H9 (cell line): ENCODE measurements at regions not wholly inside any gene's neighbourhood (a gene's known extent, or its start where the extent isn't known, plus 50 kb on each side); places are given as distances from the start of the nearest gene placed in this dataset.

Experiments used
- DNase-seq: peaks from one replicate; pipeline ENCODE4 v3.0.0-alpha.2; 2017
- H2AFZ ChIP-seq: one replicate; pipeline ENCODE4 v1.6.1; 2013; ENCODE audit warnings: mild to moderate bottlenecking, low read length, control low read depth, moderate library complexity
- H2AK5ac ChIP-seq: 2 replicates; pipeline ENCODE4 v1.6.1; 2013; ENCODE audit warnings: low read length, control low read depth, mixed read lengths; ENCODE audit not compliant: insufficient read length
- H2BK120ac ChIP-seq: one replicate; pipeline ENCODE4 v1.6.1; 2013; ENCODE audit warnings: low read depth, mild to moderate bottlenecking, low read length, control low read depth, inconsistent platforms; ENCODE audit not compliant: poor library complexity, severe bottlenecking
- H2BK12ac ChIP-seq: 2 replicates; pipeline ENCODE4 v1.6.1; 2013; ENCODE audit warnings: low read length, control low read depth, mixed read lengths, low read depth; ENCODE audit not compliant: insufficient read length
- H2BK15ac ChIP-seq: 2 replicates; pipeline ENCODE4 v1.6.1; 2013; ENCODE audit warnings: low read depth, low read length, control low read depth
- H2BK20ac ChIP-seq: one replicate; pipeline ENCODE4 v1.6.1; 2013; ENCODE audit warnings: low read depth, mild to moderate bottlenecking, low read length, control low read depth, inconsistent platforms; ENCODE audit not compliant: poor library complexity, severe bottlenecking
- H2BK5ac ChIP-seq: 2 replicates; pipeline ENCODE4 v1.6.1; 2013; ENCODE audit warnings: low read length, control low read depth, mixed read lengths; ENCODE audit not compliant: insufficient read length
- H3K14ac ChIP-seq: 2 replicates; pipeline ENCODE4 v1.6.1; 2013; ENCODE audit warnings: low read length, control low read depth; ENCODE audit not compliant: insufficient read depth
- H3K18ac ChIP-seq: 2 replicates; pipeline ENCODE4 v1.6.1; 2013; ENCODE audit warnings: low read depth, mild to moderate bottlenecking, mixed read lengths, low read length, control low read depth; ENCODE audit not compliant: insufficient read length
- H3K23ac ChIP-seq: 2 replicates; pipeline ENCODE4 v1.6.1; 2013; ENCODE audit warnings: low read length, control low read depth, mixed read lengths, low read depth; ENCODE audit not compliant: insufficient read length
- H3K23me2 ChIP-seq: 2 replicates; pipeline ENCODE4 v1.6.1; 2013; ENCODE audit warnings: low read depth, mild to moderate bottlenecking, mixed read lengths, low read length, control low read depth; ENCODE audit not compliant: insufficient read length, poor library complexity, severe bottlenecking
- H3K27ac ChIP-seq: 2 replicates; pipeline ENCODE4 v1.5.1; 2013; ENCODE audit warnings: low read length, control low read depth, mixed read lengths, low read depth; ENCODE audit not compliant: insufficient read length
- H3K27me3 ChIP-seq: 2 replicates; pipeline ENCODE4 v1.6.1; 2013; ENCODE audit warnings: low read length, control low read depth, inconsistent platforms; ENCODE audit not compliant: insufficient read depth
- H3K4ac ChIP-seq: 2 replicates; pipeline ENCODE4 v1.6.1; 2013; ENCODE audit warnings: low read depth, mild to moderate bottlenecking, control low read depth, inconsistent platforms, low read length, moderate library complexity
- H3K4me1 ChIP-seq: 2 replicates; pipeline ENCODE4 v1.6.1; 2013; ENCODE audit warnings: low read length, control low read depth, inconsistent platforms; ENCODE audit not compliant: insufficient read depth
- H3K4me2 ChIP-seq: 2 replicates; pipeline ENCODE4 v1.6.1; 2013; ENCODE audit warnings: low read length, control low read depth, mixed read lengths; ENCODE audit not compliant: insufficient read length, insufficient read depth
- H3K56ac ChIP-seq: 2 replicates; pipeline ENCODE4 v1.6.1; 2013; ENCODE audit warnings: low read depth, mild to moderate bottlenecking, mixed read lengths, low read length, control low read depth; ENCODE audit not compliant: insufficient read length
- H3K79me1 ChIP-seq: 2 replicates; pipeline ENCODE4 v1.6.1; 2013; ENCODE audit warnings: low read depth, mild to moderate bottlenecking, moderate library complexity, low read length, control low read depth, inconsistent platforms; ENCODE audit not compliant: insufficient read depth, poor library complexity, severe bottlenecking
- H3K79me2 ChIP-seq: 2 replicates; pipeline ENCODE4 v1.6.1; 2013; ENCODE audit warnings: low read length, control low read depth, inconsistent platforms; ENCODE audit not compliant: insufficient read depth
- H3K9ac ChIP-seq: 2 replicates; pipeline ENCODE4 v1.6.1; 2013; ENCODE audit warnings: low read length, control low read depth, mixed read lengths; ENCODE audit not compliant: insufficient read length; ENCODE audit errors: extremely low read depth
- H3K9me3 ChIP-seq: one replicate; pipeline ENCODE4 v1.6.1; 2013; ENCODE audit warnings: low read depth, low read length, inconsistent platforms; ENCODE audit not compliant: control insufficient read depth
- H3T11ph ChIP-seq: one replicate; pipeline ENCODE4 v1.6.1; 2013; ENCODE audit warnings: mild to moderate bottlenecking, low read length, control low read depth, inconsistent platforms
- H4K20me1 ChIP-seq: one replicate; pipeline ENCODE4 v1.6.1; 2013; ENCODE audit not compliant: control insufficient read depth, insufficient read length, insufficient read depth
- H4K5ac ChIP-seq: 2 replicates; pipeline ENCODE4 v1.6.1; 2013; ENCODE audit warnings: low read depth, mild to moderate bottlenecking, mixed read lengths, low read length, control low read depth; ENCODE audit not compliant: insufficient read length
- H4K8ac ChIP-seq: replicated peaks from 2 replicates; pipeline ENCODE4 v1.6.1; 2013; ENCODE audit warnings: low read length, control low read depth, mixed read lengths, low read depth; ENCODE audit not compliant: insufficient read length
- H4K91ac ChIP-seq: 2 replicates; pipeline ENCODE4 v1.6.1; 2013; ENCODE audit warnings: low read depth, mild to moderate bottlenecking, moderate library complexity, mixed read lengths, low read length, control low read depth; ENCODE audit not compliant: insufficient read length
- H3K27ac Mint-ChIP-seq, 3 experiments: 2 replicates in 2 of 3; 3 replicates in 1 of 3; pipeline ENCODE4 v1.8.0; 2020 to 2021; ENCODE audit warnings: mixed read lengths in 3 of 3, mild to moderate bottlenecking in 1 of 3, moderate library complexity in 1 of 3
- H3K27me3 Mint-ChIP-seq: 2 replicates; pipeline ENCODE4 v1.8.0; 2021; ENCODE audit warnings: low read depth, mild to moderate bottlenecking, moderate library complexity, mixed read lengths
- H3K36me3 Mint-ChIP-seq, 3 experiments: 2 replicates in 2 of 3; 3 replicates in 1 of 3; pipeline ENCODE4 v1.8.0; 2020 to 2021; ENCODE audit warnings: low read depth in 3 of 3, mixed read lengths in 3 of 3; ENCODE audit not compliant: insufficient read depth in 1 of 3
- H3K4me1 Mint-ChIP-seq, 2 experiments: 2 replicates each; pipeline ENCODE4 v1.8.0; 2020; ENCODE audit warnings: mixed read lengths in 2 of 2
- H3K4me3 Mint-ChIP-seq, 2 experiments: 2 replicates in 1 of 2; 3 replicates in 1 of 2; pipeline ENCODE4 v1.8.0; 2020 to 2021; ENCODE audit warnings: mild to moderate bottlenecking in 2 of 2, mixed read lengths in 2 of 2, moderate library complexity in 1 of 2
- H3K9me3 Mint-ChIP-seq, 2 experiments: 2 replicates in 1 of 2; 3 replicates in 1 of 2; pipeline ENCODE4 v1.8.0; 2020; ENCODE audit warnings: mild to moderate bottlenecking in 2 of 2, mixed read lengths in 2 of 2, moderate library complexity in 1 of 2
- CTCF ChIP-seq: fragments of 200-600 bp; sonication (generic); conservative IDR thresholded peaks from 3 replicates; pipeline ENCODE4 v1.8.0; 2021; ENCODE audit warnings: antibody characterized with exemption, mild to moderate bottlenecking
- WGBS: extraction: QIAGEN DNeasy Blood & Tissue Kit; methylation state at CpG from one replicate; pipeline ENCODE4 v1.1.7; 2013; ENCODE audit warnings: missing lambda C conversion rate, low lambda C conversion rate, mixed read lengths; ENCODE audit not compliant: insufficient read length; ENCODE audit errors: extremely low coverage; 5-methylcytosine and 5-hydroxymethylcytosine counted together

GRCh38 chr7:91343420-91343960 lies 79.3 kb downstream of the FZD1 start:
- Histone ChIP-seq H3K9me3 (no peaks in the 10 kb centered on the region), H2BK15ac (no peak overlapping the region), H3K27me3 (no peaks in the 10 kb centered on the region; the same call in 1 of the 2 replicates), H4K5ac (no peak overlapping the region), H2AK5ac (no peak overlapping the region), H3K18ac (no peak overlapping the region), H3K9ac (no peak overlapping the region), H2BK12ac (no peak overlapping the region), H3K23me2 (no peaks in the 10 kb centered on the region), H2BK120ac (no peak overlapping the region), H3K4me1 (no peaks in the 10 kb centered on the region), H3K4ac (no peak overlapping the region), H2BK5ac (no peak overlapping the region), H4K20me1 (no peaks in the 10 kb centered on the region), H3K14ac (no peak overlapping the region), H2BK20ac (no peak overlapping the region), H3K56ac (no peak overlapping the region), H2AFZ (no peak overlapping the region), H3K4me2 (no peak overlapping the region), H3K79me1 (no peaks in the 10 kb centered on the region), H3K79me2 (no peaks in the 10 kb centered on the region), H3T11ph (no peak overlapping the region), H4K91ac (no peak overlapping the region), H4K8ac (no peak overlapping the region), H3K27ac (no peak overlapping the region), H3K23ac (no peak overlapping the region)
- H3K36me3 Mint-ChIP-seq = no peaks in the 10 kb centered on the region
- peaks cover 0 to 3% of the 10 kb centered on the region in 2 experiments; a peak in 1 of 5 replicates for H3K9me3 Mint-ChIP-seq
- 0 out of 4 replicates have a peak, but pooled peaks cover 0 to 4% of the 10 kb centered on the region in 2 experiments for H3K4me1 Mint-ChIP-seq
- TF ChIP-seq CTCF = no peak
- peaks cover 89% of the 10 kb centered on the region for H3K27me3 Mint-ChIP-seq
- no peak overlapping the region for H3K27ac Mint-ChIP-seq
- DNase-seq = no peak
- WGBS = no CpG with 5 or more reads among the region's 4 CpGs
- H3K4me3 Mint-ChIP-seq = no peak overlapping the region
